SK-N-MC (cell line): ENCODE measurements at regions not wholly inside any gene's neighbourhood (a gene's known extent, or its start where the extent isn't known, plus 50 kb on each side); places are given as distances from the start of the nearest gene placed in this dataset.

Experiments used
- EZH2 ChIP-seq: fragments of 200-600 bp; sonication (generic); IDR thresholded peaks from one replicate; pipeline ENCODE4 v1.6.1; 2017; ENCODE audit warnings: antibody characterized with exemption
- POLR2AphosphoS5 ChIP-seq: IDR thresholded peaks from 2 replicates; pipeline ENCODE4 v1.6.1; 2012; ENCODE audit warnings: mild to moderate bottlenecking, low read depth, low read length, borderline replicate concordance

DNA sequence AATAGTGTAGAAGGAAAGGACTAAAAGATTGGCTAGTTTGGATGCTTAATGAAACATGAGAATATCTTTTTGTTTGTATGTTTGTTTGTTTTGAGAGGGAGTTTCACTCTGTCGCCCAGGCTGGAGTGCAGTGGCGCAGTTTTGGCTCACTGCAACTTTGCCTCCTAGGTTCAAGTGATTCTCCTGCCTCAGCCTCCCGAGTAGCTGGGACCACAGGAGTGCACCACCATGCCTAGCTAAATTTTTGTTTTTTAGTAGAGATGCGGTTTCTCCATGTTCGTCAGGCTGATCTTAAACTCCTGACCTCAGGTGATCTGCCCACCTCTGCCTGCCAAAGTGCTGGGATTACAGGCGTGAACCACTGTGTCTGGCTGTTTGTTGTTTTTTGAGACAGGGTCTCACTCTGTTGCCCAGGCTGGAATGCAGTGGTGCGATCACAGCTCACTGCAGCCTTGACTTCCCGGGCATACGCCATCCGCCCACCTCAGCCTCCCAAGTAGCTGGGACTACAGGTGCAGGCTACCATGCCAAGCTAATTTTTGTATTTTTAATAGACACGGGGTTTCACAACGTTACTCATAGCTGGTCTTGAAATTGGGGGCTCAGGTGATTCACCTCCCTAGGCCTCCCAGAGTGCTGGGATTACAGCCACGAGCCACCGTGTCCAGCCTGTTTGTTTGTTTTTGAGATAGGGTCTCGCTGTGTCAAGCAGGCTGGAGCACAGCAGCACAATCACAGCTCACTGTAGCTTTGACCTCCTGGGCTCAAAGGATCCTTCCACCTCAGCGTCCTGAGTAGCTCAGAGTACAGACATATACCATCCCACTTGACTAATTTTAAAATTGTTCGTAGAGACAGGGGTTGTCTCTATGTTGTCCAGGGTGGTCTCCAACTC lies 209.2 kb downstream of the MYCN start:
- TF ChIP-seq POLR2AphosphoS5 = no peak
- TF ChIP-seq EZH2 = no peak
